ENCODE measurements at regions not wholly inside any gene's neighbourhood (a gene's known extent, or its start where the extent isn't known, plus 50 kb on each side); places are given as distances from the start of the nearest gene placed in this dataset.
"Not testable (repeated sequence)": the region's sequence is repeated elsewhere in the genome, so short reads cannot be mapped to it uniquely, and the experiment has no call there.

DNA sequence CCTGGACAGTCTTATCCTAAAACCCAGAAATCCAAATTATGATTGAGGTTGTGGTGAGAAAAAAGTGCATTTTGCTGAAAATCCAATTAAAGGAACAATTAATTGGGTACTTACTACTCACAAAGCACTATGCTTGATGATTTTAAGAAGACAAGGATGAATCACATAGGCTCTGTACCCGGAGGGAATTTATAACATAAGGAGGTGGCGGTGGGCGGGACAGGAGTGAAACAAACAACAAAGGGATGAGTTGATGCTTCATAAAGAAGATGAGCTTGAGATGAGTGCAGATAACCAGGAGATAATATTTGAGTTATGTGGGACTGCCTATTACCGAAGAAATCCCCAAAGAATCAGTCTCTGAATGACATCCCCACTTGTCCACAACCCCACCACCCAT is 171.1 kb upstream of the FZD8 start:
- intact Hi-C loops (cut with micrococcal nuclease) = no loop called here

DNA sequence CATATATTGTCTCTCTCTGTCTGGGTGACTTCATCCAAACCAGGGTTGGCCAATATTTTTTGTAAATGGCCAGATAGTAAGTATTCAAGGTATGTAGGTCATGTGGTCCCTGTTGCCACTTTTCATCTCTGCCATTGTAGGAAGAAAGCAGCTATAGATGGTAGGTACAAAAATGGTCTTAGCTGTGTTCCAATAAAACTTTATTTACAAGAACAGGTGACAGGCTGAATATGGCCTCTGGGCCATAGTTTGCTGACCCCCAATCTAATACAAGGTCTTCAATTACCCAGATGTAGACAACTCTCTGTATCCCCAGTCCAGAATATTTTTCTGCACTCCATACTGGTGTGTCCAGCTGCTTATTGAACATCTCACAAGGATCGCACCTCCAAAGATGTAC is 166.2 kb upstream of the FZD8 start:
- intact Hi-C loops (cut with micrococcal nuclease) = no loop called here

DNA sequence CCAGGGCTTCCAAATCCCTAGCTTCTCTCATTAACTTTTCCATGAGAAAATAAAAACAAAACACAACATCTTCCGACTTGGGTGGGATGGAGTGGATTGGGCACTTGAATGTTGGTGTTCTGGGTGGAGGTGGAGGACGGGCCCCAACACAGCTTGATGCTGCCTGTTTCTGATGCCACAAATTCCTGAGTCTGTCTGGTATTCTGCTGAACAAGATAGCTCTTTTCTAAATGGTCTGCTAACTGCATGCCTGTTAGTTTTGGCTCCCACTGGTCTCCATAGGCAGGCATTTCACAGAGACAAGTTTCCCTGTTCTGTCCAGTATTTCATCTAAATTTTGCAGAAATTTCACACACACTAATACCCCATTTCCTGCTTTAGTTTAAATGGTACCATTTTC is 160.9 kb upstream of the FZD8 start:
- intact Hi-C loops (cut with micrococcal nuclease) = no loop called here

DNA sequence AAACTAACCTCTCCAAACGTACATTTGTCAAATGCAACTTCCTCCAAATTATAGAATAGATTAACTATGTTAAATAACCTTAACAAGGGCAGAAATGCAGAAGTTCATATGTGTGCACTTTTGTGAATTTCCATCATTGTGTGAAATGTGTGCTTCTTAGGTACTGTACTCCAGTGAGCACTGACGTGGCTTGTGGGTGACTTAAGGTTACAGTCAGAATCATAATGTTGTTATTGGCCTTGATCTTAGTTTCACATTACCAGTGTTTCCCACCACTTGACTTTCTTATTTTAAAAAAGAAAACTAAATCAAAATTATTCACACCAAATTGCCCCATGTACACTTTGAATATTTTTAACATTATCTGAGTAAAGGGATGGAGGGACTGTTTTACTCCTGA is 155.1 kb upstream of the FZD8 start:
- intact Hi-C loops (cut with micrococcal nuclease) = no loop called here

DNA sequence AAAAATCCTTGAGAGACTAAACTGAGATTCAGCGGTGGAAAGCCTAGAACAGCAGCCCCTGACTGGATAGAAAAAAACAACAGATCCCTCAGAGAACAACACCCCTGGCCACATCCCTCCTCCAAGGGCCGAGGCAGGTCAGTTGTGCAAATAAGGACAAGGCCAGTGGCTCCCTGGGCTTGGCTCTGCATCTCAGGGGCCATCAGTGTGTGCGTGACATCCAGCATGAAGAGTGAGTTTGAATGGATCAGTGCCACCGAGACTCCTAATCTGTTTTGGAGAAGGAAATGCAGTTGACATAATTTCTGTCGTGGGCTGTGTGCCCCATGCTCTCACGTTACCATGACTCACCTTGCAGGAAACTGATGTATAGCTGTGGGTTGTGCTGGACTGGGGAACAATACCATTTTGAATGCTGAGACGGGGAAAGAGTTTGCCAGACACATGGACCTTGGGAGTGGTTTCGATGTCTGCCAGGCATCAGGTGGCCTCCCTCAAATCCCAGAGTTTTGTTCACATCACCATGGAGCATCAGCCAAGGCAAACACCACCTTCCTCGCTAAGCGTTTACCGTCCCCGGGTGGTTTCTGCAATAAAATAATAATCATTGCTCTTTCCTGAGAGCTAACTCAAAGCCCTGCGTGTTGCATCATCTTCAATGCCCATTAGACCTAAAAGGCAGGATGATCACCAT is 153.2 kb upstream of the FZD8 start:
- intact Hi-C loops (cut with micrococcal nuclease) = no loop called here

DNA sequence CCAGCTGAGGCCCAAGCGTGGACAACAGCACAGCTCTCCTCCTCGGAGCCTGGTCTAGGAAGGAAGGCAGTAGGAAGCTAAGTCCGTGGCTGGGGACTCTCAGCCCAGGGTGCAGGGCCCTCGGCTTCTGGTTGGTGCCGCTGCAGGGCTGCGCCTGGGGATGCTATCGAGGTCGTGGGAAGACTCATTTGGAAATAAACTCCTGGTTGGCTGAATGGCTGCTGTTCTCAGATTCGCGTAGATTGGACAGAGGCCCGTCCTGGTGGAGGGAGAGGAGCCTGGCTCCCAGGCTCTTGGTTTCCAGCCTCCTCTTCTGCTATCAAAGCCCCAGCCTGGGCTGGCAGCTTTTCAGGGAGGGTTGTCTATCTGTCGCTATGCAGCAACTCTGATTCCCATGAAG is 152.6 kb upstream of the FZD8 start:
- intact Hi-C loops (cut with micrococcal nuclease) = no loop called here

DNA sequence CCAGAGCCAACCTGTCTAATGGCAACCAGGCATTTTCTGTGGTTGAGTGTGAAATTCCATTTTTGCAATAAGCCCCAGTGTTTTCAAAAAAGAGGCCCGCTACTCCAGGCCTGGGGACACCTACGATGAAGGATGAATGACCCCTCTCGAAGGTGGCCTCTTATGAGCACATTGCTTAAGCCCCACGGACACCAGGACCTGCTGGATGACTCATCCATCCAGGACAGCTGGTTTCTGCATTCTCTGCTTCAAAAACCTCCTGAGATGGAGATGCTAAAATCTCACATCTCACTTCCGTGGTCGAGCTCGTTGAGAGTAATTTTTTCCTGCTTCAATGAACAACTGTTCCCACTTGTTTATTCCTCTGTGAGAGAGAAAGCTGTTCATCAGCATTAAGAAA is 150.2 kb upstream of the FZD8 start:
- intact Hi-C loops (cut with micrococcal nuclease) = no loop called here

DNA sequence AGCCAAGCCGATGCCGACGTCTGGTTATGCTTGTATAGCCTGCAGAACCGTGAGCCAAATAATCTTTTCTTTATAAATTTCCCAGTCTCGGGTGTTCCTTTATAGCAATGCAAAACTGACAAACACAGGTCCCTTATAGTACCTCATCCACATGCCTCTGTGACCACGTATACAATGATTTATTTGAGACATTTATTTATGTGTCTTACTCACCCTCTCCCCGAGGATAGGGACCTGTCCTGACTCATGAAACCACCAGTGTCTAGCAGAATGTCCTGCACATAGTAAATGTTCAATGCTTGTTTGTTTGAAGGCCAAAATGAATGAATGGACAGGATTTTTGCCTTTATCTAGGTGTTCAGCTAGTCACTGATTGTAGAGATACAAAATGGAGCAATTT is 147.9 kb upstream of the FZD8 start:
- intact Hi-C loops (cut with micrococcal nuclease) = no loop called here

DNA sequence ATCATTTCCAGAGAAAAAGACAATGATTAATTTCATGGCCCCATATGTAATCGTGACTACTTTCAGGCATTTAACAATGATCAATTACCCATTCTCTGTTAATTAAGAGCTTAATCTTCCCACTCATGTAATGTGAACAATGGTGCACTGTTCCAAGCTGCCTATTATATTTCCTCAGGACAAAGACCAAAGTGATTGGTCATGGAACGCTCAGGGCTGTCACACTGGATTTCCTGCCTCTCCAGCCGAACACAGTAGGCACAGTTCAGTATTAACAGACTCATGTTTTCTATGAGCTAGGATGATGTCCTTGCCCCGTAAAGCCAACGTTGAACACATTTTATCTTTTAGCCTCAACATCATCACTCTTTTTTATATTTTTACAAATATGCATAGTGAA is 142.7 kb upstream of the FZD8 start:
- intact Hi-C loops (cut with micrococcal nuclease) = no loop called here

DNA sequence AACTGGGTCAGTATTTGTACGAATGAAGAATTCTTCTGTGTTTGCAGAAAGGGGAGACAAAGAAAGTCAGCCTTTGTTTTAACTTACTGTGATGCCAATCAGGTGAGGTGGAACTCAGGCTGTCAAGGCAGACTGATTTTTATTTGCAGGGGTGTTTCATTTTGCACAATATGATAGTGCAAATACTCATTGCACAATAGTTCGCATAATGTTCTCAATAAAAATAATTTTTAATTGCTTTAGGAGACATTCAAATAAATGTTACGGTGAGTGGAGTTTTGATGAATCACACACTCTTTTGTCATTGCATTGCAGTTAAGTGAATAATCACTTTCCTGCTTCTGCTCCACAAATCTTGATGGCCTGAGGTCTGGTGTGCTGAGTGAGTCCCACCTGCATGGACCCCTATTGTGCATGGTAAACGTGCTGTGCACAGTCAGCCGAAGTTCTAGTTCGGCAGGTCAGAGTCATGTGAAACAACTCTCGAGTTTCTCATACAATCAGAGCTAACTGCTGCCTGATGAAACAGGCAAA is 141.3 kb upstream of the FZD8 start:
- intact Hi-C loops (cut with micrococcal nuclease) = no loop called here

DNA sequence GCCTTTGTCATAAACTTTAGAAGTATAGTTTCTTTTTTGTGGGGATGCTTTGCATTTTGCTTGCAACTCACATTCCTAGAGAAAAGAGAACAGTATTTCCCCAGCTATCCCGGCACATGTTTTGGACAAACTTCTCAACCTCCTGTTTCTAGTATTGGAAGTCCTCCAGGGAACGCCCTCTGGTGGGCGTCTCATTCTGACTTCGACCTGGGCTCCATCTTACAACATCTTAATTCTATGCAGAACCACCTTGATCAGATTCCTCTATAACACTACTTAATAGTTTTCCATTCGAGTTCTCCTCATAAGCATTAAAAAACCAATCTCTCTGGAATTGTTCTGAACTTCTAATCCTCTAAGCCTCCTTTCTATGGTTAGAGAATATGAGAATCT is 139.5 kb upstream of the FZD8 start:
- intact Hi-C loops (cut with micrococcal nuclease) = loop anchor here (1.0 kb wide), 1 partner anchor 146 kb away; no protein-coding TSS in a partner anchor

DNA sequence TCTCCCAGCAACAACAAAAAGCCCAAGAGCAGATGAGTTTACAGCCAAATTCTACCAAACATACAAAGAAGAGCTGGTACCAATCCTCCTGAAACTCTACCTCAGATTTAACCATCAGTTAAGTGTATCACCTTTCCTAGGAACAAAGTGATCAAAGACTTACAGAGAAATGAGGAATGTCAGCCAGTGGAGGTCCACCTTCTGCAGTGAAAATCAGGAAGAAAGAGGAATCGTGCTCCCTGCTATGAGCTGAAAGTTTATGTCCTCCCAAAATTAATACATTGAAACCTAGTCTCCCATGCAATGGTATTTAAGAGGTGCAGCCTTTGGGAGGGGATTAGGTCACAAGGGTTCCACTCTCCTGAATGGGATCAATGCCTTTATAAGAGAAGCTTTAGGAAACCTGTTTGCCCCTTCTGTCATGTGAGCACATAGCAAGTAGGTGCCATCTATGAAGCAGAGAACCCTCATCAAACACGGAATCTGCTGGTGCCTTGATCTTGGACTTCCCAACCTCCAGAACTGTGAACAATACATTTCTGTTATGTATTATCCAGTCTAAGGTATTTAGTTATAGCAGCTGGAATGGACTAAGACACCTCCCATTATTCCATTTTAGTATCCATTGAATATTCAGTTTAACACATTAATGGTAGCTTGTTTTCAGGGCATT is 139.0 kb upstream of the FZD8 start:
- intact Hi-C loops (cut with micrococcal nuclease) = loop anchor here (1.0 kb wide), 1 partner anchor 146 kb away; no protein-coding TSS in a partner anchor

DNA sequence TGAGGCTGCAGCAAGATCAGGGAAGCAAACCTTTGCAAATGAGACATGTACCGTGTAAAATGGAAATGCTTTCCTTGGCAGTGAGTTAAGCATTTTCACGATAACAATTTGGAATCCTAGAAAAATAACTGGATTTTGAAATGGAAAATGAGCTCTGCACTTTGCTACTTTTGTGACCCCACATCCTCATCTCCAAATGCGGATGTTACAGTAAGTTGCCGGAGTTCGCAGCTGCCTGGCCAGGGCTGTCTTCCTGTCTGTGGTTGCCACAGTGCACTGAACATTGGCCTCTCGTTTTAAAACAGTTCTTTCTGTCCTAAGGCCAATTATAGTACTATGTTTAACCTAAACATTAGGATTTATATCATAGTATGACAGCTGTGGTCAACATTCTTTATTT is 136.2 kb upstream of the FZD8 start:
- intact Hi-C loops (cut with micrococcal nuclease) = no loop called here

DNA sequence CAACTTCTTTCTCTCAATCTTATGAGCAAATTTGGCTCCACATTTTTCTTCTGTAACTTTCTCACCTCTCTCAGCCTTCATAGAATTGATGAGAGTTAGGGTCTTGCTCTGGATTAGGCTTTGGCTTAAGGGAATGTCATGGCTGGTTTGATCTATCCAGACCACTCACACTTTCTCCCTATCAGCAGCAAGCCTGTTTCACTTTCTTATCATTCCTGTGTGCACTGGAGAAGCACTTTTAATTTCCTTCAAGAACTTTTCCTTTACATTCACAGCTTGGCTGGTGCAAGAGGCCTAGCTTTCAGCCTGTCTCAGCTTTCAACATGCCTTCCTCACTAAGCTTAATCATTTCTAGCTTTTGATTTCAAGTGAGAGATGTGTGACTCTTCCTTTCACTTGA is 134.5 kb upstream of the FZD8 start:
- intact Hi-C loops (cut with micrococcal nuclease) = not testable (repeated sequence)

DNA sequence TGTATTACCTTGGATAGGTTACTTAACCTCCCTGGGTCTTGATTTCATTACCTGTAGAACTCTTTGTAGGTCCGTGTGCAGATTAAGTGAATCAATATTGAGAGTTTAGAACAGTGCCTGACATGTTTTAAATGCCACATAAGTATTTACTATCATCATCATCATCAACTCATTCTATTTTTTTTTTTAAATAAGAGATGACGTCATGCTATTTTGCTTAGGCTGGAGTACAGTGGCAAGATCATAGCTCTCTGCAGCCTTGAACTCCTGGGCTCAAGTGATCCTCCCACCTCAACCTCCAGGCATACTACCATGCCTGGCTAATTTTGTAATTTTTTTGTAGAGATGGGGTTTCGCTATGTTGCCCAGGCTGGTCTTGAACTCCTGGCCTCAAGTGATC is 132.0 kb upstream of the FZD8 start:
- intact Hi-C loops (cut with micrococcal nuclease) = no loop called here

DNA sequence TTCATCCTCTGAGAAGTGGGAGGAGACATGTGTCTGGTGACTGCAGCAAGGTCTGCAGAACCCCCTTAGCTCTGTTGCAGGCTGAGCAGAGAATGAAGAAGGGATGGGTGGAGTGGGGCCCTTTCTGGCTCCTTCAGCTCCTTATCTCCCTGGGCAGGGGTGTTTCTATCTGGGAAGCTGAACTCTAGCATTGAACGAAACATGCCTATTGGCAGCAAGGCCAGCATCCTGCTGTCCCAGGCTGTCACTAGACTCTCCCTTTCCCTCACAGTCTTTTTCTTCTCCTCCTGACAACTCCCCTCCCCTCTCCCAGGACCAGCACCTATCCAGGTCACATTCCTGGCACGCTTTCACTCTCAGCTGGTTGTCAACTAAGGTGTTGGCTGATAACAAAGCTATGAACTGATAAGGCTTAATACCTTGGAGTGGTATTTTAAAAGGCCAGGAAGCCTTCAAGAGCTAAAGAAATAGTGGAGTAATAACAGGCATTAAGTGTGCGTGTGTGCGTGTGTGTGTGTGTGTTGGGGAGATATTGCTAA is 128.8 kb upstream of the FZD8 start:
- intact Hi-C loops (cut with micrococcal nuclease) = no loop called here

DNA sequence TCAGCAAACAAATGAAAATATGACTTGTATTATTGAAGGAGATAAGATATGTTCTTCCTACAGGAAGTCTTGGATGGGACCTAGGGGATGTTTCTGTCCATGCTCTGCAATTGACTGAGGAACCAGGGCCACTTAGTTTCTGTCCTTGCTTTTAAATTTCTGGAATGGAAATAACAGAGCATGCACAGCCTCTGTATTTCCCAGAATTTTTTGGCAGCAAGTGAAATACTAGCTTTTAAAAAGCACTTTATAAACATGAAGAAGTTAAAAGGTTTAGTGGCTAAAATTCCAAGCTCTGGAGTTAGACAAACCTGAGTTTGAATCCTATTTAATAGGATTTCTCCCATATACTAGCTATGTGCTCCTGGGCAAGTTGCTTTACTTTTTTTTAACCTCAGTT is 127.7 kb upstream of the FZD8 start:
- intact Hi-C loops (cut with micrococcal nuclease) = no loop called here

DNA sequence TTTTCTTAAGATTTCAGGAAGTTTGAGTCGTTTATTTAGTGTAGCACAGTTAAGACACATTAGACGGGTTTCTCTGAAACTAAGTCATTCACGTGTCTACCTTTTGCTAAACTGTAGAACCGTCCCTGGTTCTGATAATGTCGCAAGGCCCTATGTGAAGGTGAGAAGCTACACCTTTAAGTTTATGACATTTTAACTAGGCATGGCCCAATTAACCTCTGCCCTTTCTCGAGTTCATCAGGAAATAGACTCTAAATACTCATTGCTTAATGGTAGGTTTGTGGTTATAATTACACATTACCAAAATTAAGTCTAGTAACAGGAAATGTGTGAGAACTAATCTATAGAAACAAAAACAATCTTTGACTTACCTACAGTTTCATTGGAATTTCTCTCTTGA is 126.6 kb upstream of the FZD8 start:
- intact Hi-C loops (cut with micrococcal nuclease) = no loop called here

DNA sequence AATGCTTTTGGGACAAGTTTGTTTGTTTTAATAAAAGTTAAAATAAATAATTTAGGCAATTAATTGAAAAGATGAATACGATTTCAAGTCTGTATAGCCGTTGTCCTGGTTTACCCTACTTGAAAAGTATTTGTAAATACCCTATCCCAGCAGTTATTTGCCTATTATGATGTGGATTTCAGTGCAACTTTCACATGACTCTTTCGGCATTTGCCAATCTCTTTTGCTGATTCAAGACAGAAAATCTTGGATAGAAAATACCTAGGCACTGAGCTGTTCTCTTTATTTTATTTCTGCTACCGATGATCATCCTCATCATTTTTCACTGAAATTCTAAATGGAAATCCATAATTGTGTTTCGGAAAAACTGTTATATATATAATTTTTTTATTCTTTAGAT is 125.9 kb upstream of the FZD8 start:
- intact Hi-C loops (cut with micrococcal nuclease) = no loop called here

DNA sequence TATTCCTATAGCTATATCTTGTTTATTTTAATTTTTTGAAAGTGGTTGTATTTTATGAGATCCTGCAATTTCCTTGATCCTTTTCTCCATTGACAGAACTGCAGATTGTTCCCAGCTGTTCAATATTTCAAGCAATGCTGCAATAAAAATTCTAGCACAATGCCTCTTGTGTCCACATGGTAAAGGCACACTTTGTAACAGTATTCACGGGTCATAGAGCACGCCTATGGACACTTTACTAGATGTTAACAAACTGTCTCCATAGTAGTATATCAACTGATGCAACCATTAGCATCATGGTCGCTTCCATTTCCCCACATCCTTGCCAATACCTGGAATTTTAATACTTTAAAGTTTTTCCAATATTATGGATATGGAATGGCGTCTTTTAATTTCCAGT is 123.9 kb upstream of the FZD8 start:
- intact Hi-C loops (cut with micrococcal nuclease) = no loop called here

DNA sequence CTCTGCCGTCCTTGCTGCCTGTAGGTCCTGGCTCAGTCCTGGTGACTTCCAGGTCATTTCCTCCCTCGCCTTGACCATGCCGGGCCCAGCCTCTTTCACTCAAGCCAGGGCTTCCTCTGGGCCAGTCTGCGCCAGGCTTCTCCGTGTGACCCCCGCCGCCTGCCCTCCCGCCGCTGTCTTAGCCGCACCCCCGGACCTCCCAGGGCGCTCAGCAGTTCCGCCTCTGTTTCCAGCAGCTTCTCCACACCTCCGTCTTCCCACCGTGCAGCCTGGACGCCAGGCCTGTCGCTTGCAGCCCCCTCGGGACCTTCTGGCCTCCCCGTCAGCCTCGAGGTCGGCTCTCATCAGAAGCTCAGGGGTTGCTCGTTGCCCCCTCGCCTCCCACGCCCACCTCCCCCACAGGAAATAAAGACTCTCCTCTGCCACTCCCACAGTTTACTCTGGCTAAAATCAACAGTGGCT is 123.0 kb upstream of the FZD8 start:
- intact Hi-C loops (cut with micrococcal nuclease) = no loop called here

DNA sequence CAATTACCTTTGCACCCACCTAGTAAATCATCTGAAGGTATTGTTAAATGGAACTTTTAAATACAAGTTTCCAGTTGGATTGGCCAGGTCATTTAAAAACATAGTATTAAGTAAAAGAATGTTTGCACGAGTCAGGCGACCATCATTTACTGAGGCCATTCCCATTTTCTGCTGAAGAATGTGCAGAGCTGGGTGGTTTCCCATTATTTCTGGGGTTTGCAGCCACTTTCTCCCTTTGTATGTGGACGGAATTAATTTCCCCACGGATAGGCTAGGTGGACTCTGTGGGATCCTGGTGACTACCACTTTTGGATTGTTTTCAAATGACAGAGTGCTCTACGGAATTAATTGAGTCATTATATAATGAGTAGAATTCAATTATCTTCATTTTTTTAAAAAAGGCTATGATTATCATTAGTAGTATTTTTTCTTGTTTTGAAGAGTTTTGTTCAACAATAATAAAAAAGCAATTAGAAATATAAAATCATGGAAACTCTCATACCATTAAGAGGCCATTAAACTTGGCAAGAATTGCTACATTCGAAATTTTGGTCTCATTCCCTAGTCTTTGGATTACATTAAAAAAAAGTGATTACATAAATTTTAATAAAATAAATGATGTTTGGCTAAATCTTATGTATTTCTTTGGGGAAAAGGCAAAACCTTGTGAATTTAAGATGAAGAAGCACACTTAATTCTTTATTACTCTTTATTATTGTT is 120.4 kb upstream of the FZD8 start:
- intact Hi-C loops (cut with micrococcal nuclease) = no loop called here

Measured in T-helper 1 cell treated with Interleukin-12 subunit alpha and Interleukin-12 subunit beta and Interleukin-4 antibody, amounts not matched to agents 30 ng/mL and 1 ng/mL, for 36 hours (primary cell).